ENCODE measurements at regions not wholly inside any gene's neighbourhood (a gene's known extent, or its start where the extent isn't known, plus 50 kb on each side); places are given as distances from the start of the nearest gene placed in this dataset.

DNA sequence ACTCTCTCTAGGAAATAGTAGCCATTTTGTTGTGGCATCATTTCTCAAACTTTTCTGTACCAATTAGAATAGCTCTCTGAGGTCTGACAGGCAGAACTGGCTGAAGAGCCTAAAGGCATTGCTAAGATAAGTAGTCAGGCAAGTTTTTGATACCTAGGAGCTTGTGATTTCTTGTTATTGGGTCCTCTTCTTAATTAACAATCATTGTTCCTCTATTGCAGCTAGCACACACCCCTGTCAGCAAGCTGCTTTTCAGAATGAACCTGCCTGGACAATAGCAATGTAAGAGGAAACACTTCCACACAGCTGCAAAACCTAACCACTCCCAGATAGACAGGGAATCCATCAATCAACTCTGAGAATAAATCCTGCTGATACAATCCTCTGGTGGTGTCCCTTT is 403.9 kb upstream of the TBL1XR1 start:
- no peak for DNase-seq
- intact Hi-C loops (cut with DNase I): no loop called here
- Histone ChIP-seq H3K27ac (peak overlapping the region in 2 of 3 donors; percentile 77 to 80), H3K4me1 (peaks cover 58 to 69% of the 10 kb centered on the region in 2 donors), H3K4me3 (replicated peaks in 1 of 3) (no peak overlapping the region), H3K9me3 (no peaks in the 10 kb centered on the region), H3K27me3 (no peaks in the 10 kb centered on the region), H3K36me3 (no peaks in the 10 kb centered on the region)
- TF ChIP-seq, protein P1, sequence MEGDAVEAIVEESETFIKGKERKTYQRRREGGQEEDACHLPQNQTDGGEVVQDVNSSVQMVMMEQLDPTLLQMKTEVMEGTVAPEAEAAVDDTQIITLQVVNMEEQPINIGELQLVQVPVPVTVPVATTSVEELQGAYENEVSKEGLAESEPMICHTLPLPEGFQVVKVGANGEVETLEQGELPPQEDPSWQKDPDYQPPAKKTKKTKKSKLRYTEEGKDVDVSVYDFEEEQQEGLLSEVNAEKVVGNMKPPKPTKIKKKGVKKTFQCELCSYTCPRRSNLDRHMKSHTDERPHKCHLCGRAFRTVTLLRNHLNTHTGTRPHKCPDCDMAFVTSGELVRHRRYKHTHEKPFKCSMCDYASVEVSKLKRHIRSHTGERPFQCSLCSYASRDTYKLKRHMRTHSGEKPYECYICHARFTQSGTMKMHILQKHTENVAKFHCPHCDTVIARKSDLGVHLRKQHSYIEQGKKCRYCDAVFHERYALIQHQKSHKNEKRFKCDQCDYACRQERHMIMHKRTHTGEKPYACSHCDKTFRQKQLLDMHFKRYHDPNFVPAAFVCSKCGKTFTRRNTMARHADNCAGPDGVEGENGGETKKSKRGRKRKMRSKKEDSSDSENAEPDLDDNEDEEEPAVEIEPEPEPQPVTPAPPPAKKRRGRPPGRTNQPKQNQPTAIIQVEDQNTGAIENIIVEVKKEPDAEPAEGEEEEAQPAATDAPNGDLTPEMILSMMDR (IDR thresholded peaks at IDR 0.05): no peak
- TF ChIP-seq POLR2A (IDR thresholded peaks at IDR 0.05): no peak

DNA sequence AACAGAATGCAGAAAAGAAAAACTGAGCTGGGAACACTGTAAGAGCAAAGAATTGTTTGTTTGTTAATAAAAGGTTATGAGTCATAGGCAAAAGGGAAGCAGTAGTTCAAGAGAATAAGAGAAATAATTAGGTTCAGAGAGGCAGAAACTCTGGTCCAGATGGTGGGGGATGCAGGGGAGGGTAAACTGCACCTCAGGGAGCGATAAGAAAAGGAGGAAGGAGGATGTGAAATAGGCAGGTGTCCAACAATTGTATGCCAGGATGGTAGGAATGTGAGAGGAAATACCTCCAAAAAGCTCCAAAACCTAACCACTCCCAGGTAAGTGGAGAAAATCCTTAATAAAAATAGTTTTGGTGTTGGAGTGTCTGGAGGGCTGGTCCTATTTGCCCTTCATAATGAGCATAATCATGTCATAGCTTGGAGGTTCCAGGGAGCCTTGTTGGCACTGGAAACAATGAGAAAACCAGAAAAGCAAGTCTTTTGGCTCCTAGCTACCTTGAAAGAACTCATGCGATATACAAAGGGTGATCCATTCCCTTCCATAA is 405.4 kb upstream of the TBL1XR1 start:
- intact Hi-C loops (cut with DNase I): no loop called here
- Histone ChIP-seq H3K27ac (peak overlapping the region; percentile 77 to 80 (median 77)), H3K4me3 (replicated peaks in 1 of 3) (no peak overlapping the region), H3K27me3 (no peaks in the 10 kb centered on the region), H3K4me1 (peaks cover 45 to 54% of the 10 kb centered on the region in 2 donors), H3K9me3 (no peaks in the 10 kb centered on the region), H3K36me3 (no peaks in the 10 kb centered on the region)
- peak; percentile 21 to 30 for DNase-seq
- 45 to 49% methylated on average over 2 of the region's 2 CpGs for WGBS, 2 donors
- TF ChIP-seq, protein P1 (IDR thresholded peaks at IDR 0.05): no peak
- no peak for TF ChIP-seq POLR2A (IDR thresholded peaks at IDR 0.05)

DNA sequence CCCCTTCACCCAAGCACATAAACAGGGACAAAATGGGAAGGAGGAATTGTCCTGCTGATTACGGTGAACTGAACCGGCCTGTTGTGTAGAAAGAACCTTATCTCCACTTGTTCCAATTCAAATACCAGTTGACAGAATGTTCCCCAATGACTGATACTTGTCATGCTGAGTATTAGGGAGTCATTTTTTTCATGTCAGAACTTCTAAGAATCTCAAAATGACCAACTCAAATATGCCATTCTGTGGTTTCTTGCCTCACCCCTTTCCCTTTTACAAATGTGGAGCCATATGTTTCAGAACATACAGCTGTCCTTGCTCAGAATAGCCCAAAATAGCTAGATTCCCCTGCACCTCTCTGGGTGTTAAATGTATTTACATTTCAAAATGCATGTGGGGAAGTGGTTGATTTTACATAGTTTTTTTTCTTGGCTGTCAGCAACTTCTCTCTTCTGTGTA is 405.9 kb upstream of the TBL1XR1 start:
- no peaks in the 10 kb centered on the region for H3K9me3 ChIP-seq
- no peak for DNase-seq
- H3K27me3 ChIP-seq: no peaks in the 10 kb centered on the region
- TF ChIP-seq, protein P1 (IDR thresholded peaks at IDR 0.05): no peak
- no peak for TF ChIP-seq POLR2A (IDR thresholded peaks at IDR 0.05)
- H3K4me1 ChIP-seq: peaks cover 40 to 49% of the 10 kb centered on the region in 2 donors
- 47 to 60% methylated on average over 2 of the region's 2 CpGs for WGBS, 2 donors
- H3K4me3 ChIP-seq (replicated peaks in 1 of 3): no peak overlapping the region
- H3K27ac ChIP-seq: peak overlapping the region; percentile 77 to 80 (median 77)
- intact Hi-C loops (cut with DNase I): no loop called here
- no peaks in the 10 kb centered on the region for H3K36me3 ChIP-seq

DNA sequence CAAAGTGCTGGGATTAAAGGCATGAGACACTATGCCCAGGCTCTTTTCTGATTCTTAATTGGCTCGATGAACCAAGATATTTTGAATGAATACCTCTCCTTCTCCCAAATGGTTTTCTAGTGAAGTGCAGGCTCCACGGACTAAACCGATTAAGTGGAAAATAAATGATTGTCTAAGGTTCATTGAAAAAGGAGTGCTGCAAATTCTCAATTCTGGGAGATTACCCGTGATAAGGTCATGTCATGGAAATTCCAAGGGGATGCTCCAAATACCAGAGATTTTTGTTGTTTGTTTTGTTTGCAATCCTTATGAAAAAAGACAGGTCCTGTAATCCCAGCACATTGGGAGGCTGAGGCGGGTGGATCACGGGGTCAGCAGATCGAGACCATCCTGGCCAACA is 406.9 kb upstream of the TBL1XR1 start:
- DNase-seq: no peak
- H3K36me3 ChIP-seq: no peaks in the 10 kb centered on the region
- no peaks in the 10 kb centered on the region for H3K9me3 ChIP-seq
- H3K27me3 ChIP-seq: no peaks in the 10 kb centered on the region
- peaks cover 30 to 38% of the 10 kb centered on the region in 2 donors for H3K4me1 ChIP-seq
- TF ChIP-seq, protein P1 (IDR thresholded peaks at IDR 0.05): no peak
- TF ChIP-seq POLR2A (IDR thresholded peaks at IDR 0.05): no peak
- WGBS, 2 donors: 79 to 89% methylated on average over 7 of the region's 7 CpGs
- H3K4me3 ChIP-seq (replicated peaks in 1 of 3): no peak overlapping the region
- intact Hi-C loops (cut with DNase I): no loop called here
- peak overlapping the region; percentile 77 to 80 (median 77) for H3K27ac ChIP-seq

DNA sequence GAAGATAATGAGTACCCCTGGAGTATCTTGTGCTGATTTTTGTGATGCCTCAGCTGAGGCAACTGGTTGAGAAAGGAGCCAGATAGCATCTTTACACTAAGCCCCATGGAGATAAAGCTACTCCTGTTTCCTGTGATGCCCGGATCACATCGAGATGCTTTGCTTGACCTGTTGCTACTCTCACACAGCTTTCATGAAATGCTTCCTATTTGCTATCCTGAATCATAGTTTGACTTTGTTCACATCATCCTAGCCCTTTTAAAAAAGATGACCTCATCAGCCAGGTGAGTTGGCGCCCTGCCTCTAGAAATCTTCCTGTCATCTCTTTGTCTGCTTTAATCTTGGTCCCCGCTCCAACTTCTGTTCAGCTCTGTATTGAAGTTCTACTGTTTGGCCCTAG is 409.6 kb upstream of the TBL1XR1 start:
- peak overlapping the region in 2 of 3 donors; percentile 21 to 60 for H3K27ac ChIP-seq
- 80 to 86% methylated on average over 4 of the region's 4 CpGs for WGBS, 2 donors
- TF ChIP-seq, protein P1 (IDR thresholded peaks at IDR 0.05): no peak
- TF ChIP-seq POLR2A (IDR thresholded peaks at IDR 0.05): no peak
- no peaks in the 10 kb centered on the region for H3K9me3 ChIP-seq
- H3K27me3 ChIP-seq: no peaks in the 10 kb centered on the region
- no peak for DNase-seq
- peaks cover 35 to 43% of the 10 kb centered on the region in 2 donors for H3K4me1 ChIP-seq
- H3K36me3 ChIP-seq: no peaks in the 10 kb centered on the region
- intact Hi-C loops (cut with DNase I): no loop called here
- H3K4me3 ChIP-seq (replicated peaks in 1 of 3): no peak overlapping the region

All from thyroid gland (tissue), 4 donors.